ENCODE measurements at regions not wholly inside any gene's neighbourhood (a gene's known extent, or its start where the extent isn't known, plus 50 kb on each side); places are given as distances from the start of the nearest gene placed in this dataset.

GRCh38 chrX:34404386-34405070, 252.6 kb downstream of the TMEM47 start:
- TF ChIP-seq CTCF (conservative IDR thresholded peaks at IDR 0.05) = no peak
- no peak for TF ChIP-seq ZFX (IDR thresholded peaks at IDR 0.05)

All from C4-2B (cell line).